ENCODE measurements at regions not wholly inside any gene's neighbourhood (a gene's known extent, or its start where the extent isn't known, plus 50 kb on each side); places are given as distances from the start of the nearest gene placed in this dataset.

DNA sequence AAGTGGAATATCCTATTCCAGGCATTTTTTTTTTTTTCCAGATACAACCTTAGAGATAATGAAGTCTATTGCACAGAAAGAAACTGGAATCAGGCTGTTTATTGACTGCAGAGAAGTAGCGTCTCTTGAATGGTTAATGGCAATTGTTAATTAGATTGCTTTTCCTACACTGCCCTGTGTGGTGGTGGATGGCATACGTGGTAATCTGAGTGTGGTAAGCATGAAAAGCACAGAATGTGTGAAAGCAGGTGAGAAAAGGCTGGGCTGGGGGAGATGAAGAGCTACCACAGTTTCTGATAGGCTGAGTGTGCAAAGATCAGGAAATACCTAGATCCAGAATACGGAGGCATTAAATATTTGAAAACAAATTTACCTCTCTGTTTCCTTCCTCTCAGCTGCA is 486.3 kb upstream of the TBL1XR1 start:
- no peak overlapping the region for H3K27ac ChIP-seq (ENCODE audit: low read length)
- H3K4me1 ChIP-seq (ENCODE audit: control insufficient read depth, insufficient read depth, low read length): no peaks in the 10 kb centered on the region
- no peak overlapping the region for H3K4me3 ChIP-seq (ENCODE audit: low read length)
- no peaks in the 10 kb centered on the region for H3K36me3 ChIP-seq (ENCODE audit: control insufficient read depth, insufficient read depth, low read length)
- no peaks in the 10 kb centered on the region for H3K27me3 ChIP-seq (ENCODE audit: control insufficient read depth, insufficient read depth, low read length)
- no peaks in the 10 kb centered on the region for H3K9me3 ChIP-seq (ENCODE audit: control insufficient read depth, low read depth, low read length)
- no CpG with 5 or more reads among the region's 3 CpGs for WGBS (ENCODE audit: insufficient coverage, low lambda C conversion rate)
- no peak for DNase-seq

GRCh38 chr3:177686671-177687070 is 489.4 kb upstream of the TBL1XR1 start:
- no peak overlapping the region for H3K4me3 ChIP-seq (ENCODE audit: low read length)
- no peaks in the 10 kb centered on the region for H3K4me1 ChIP-seq (ENCODE audit: control insufficient read depth, insufficient read depth, low read length)
- DNase-seq: no peak
- no peaks in the 10 kb centered on the region for H3K27me3 ChIP-seq (ENCODE audit: control insufficient read depth, insufficient read depth, low read length)
- no peaks in the 10 kb centered on the region for H3K36me3 ChIP-seq (ENCODE audit: control insufficient read depth, insufficient read depth, low read length)
- no peaks in the 10 kb centered on the region for H3K9me3 ChIP-seq (ENCODE audit: control insufficient read depth, low read depth, low read length)
- WGBS (ENCODE audit: insufficient coverage, low lambda C conversion rate): no CpG with 5 or more reads among the region's 8 CpGs
- H3K27ac ChIP-seq (ENCODE audit: low read length): no peak overlapping the region

- no peak for DNase-seq
- no peaks in the 10 kb centered on the region for H3K36me3 ChIP-seq (ENCODE audit: control insufficient read depth, insufficient read depth, low read length)
- no peaks in the 10 kb centered on the region for H3K4me1 ChIP-seq (ENCODE audit: control insufficient read depth, insufficient read depth, low read length)
- no peak overlapping the region for H3K4me3 ChIP-seq (ENCODE audit: low read length)
- no peaks in the 10 kb centered on the region for H3K27me3 ChIP-seq (ENCODE audit: control insufficient read depth, insufficient read depth, low read length)
- H3K9me3 ChIP-seq (ENCODE audit: control insufficient read depth, low read depth, low read length): no peaks in the 10 kb centered on the region
- WGBS (ENCODE audit: insufficient coverage, low lambda C conversion rate): no CpG with 5 or more reads among the region's 4 CpGs
- H3K27ac ChIP-seq (ENCODE audit: low read length): no peak overlapping the region
Measured at GRCh38 chr3:177687291-177687690, 490.0 kb upstream of the TBL1XR1 start.

- Histone ChIP-seq H3K4me3 (ENCODE audit: low read length) (no peak overlapping the region), H3K4me1 (ENCODE audit: control insufficient read depth, insufficient read depth, low read length) (no peaks in the 10 kb centered on the region), H3K36me3 (ENCODE audit: control insufficient read depth, insufficient read depth, low read length) (no peaks in the 10 kb centered on the region), H3K9me3 (ENCODE audit: control insufficient read depth, low read depth, low read length) (no peaks in the 10 kb centered on the region), H3K27ac (ENCODE audit: low read length) (no peak overlapping the region), H3K27me3 (ENCODE audit: control insufficient read depth, insufficient read depth, low read length) (no peaks in the 10 kb centered on the region)
- 100% methylated on average over 2 of the region's 5 CpGs for WGBS (ENCODE audit: insufficient coverage, low lambda C conversion rate)
- DNase-seq: no peak
Measured at GRCh38 chr3:177688152-177688551, 490.9 kb upstream of the TBL1XR1 start.

GRCh38 chr3:177689077-177689476 is 491.8 kb upstream of the TBL1XR1 start:
- H3K9me3 ChIP-seq (ENCODE audit: control insufficient read depth, low read depth, low read length): no peaks in the 10 kb centered on the region
- no peaks in the 10 kb centered on the region for H3K36me3 ChIP-seq (ENCODE audit: control insufficient read depth, insufficient read depth, low read length)
- no peak overlapping the region for H3K27ac ChIP-seq (ENCODE audit: low read length)
- DNase-seq: no peak
- 100% methylated on average over 2 of the region's 3 CpGs for WGBS (ENCODE audit: insufficient coverage, low lambda C conversion rate)
- H3K4me1 ChIP-seq (ENCODE audit: control insufficient read depth, insufficient read depth, low read length): no peaks in the 10 kb centered on the region
- H3K4me3 ChIP-seq (ENCODE audit: low read length): no peak overlapping the region
- H3K27me3 ChIP-seq (ENCODE audit: control insufficient read depth, insufficient read depth, low read length): no peaks in the 10 kb centered on the region

- Histone ChIP-seq H3K36me3 (ENCODE audit: control insufficient read depth, insufficient read depth, low read length) (no peaks in the 10 kb centered on the region), H3K27ac (ENCODE audit: low read length) (no peak overlapping the region), H3K9me3 (ENCODE audit: control insufficient read depth, low read depth, low read length) (no peaks in the 10 kb centered on the region), H3K27me3 (ENCODE audit: control insufficient read depth, insufficient read depth, low read length) (no peaks in the 10 kb centered on the region), H3K4me3 (ENCODE audit: low read length) (no peak overlapping the region), H3K4me1 (ENCODE audit: control insufficient read depth, insufficient read depth, low read length) (no peaks in the 10 kb centered on the region)
- no CpG with 5 or more reads among the region's 4 CpGs for WGBS (ENCODE audit: insufficient coverage, low lambda C conversion rate)
- no peak for DNase-seq
Measured at GRCh38 chr3:177689869-177690268, 492.6 kb upstream of the TBL1XR1 start.

GRCh38 chr3:177690306-177690705 is 493.0 kb upstream of the TBL1XR1 start:
- H3K27me3 ChIP-seq (ENCODE audit: control insufficient read depth, insufficient read depth, low read length): no peaks in the 10 kb centered on the region
- no peaks in the 10 kb centered on the region for H3K4me1 ChIP-seq (ENCODE audit: control insufficient read depth, insufficient read depth, low read length)
- 100% methylated on average over 2 of the region's 3 CpGs for WGBS (ENCODE audit: insufficient coverage, low lambda C conversion rate)
- H3K27ac ChIP-seq (ENCODE audit: low read length): no peak overlapping the region
- H3K9me3 ChIP-seq (ENCODE audit: control insufficient read depth, low read depth, low read length): no peaks in the 10 kb centered on the region
- no peaks in the 10 kb centered on the region for H3K36me3 ChIP-seq (ENCODE audit: control insufficient read depth, insufficient read depth, low read length)
- H3K4me3 ChIP-seq (ENCODE audit: low read length): no peak overlapping the region
- DNase-seq: no peak

- Histone ChIP-seq H3K4me3 (ENCODE audit: low read length) (no peak overlapping the region), H3K27ac (ENCODE audit: low read length) (no peak overlapping the region), H3K9me3 (ENCODE audit: control insufficient read depth, low read depth, low read length) (no peaks in the 10 kb centered on the region), H3K36me3 (ENCODE audit: control insufficient read depth, insufficient read depth, low read length) (no peaks in the 10 kb centered on the region), H3K27me3 (ENCODE audit: control insufficient read depth, insufficient read depth, low read length) (no peaks in the 10 kb centered on the region), H3K4me1 (ENCODE audit: control insufficient read depth, insufficient read depth, low read length) (no peaks in the 10 kb centered on the region)
- no CpG with 5 or more reads among the region's 3 CpGs for WGBS (ENCODE audit: insufficient coverage, low lambda C conversion rate)
- no peak for DNase-seq
Measured at GRCh38 chr3:177692304-177692975, 495.2 kb upstream of the TBL1XR1 start.

- Histone ChIP-seq H3K4me3 (ENCODE audit: low read length) (no peak overlapping the region), H3K36me3 (ENCODE audit: control insufficient read depth, insufficient read depth, low read length) (no peaks in the 10 kb centered on the region), H3K27ac (ENCODE audit: low read length) (no peak overlapping the region), H3K4me1 (ENCODE audit: control insufficient read depth, insufficient read depth, low read length) (no peaks in the 10 kb centered on the region), H3K9me3 (ENCODE audit: control insufficient read depth, low read depth, low read length) (no peaks in the 10 kb centered on the region), H3K27me3 (ENCODE audit: control insufficient read depth, insufficient read depth, low read length) (no peaks in the 10 kb centered on the region)
- no CpG with 5 or more reads among the region's 4 CpGs for WGBS (ENCODE audit: insufficient coverage, low lambda C conversion rate)
- no peak for DNase-seq
Measured at GRCh38 chr3:177693616-177694264, 496.5 kb upstream of the TBL1XR1 start.

DNA sequence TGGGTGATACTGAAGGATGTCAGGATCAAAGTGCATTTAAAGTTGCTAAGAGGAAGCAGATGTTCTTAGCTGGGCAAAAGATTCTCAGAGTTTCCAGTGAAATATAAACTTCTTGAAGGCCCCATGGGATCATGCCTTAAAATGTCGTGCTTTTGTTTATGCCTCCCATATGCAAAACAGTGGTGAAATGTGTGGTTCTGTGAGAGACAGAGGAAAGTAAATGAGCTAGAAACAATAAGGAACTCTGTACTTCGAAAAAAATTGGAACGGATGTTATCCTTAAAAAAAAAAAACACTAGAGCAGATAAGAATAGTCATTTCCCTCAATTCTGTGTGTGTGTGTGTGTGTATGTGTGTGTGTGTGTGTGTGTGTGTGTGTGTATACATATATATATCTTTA is 497.0 kb upstream of the TBL1XR1 start:
- no peaks in the 10 kb centered on the region for H3K27me3 ChIP-seq (ENCODE audit: control insufficient read depth, insufficient read depth, low read length)
- no peak overlapping the region for H3K27ac ChIP-seq (ENCODE audit: low read length)
- 0% methylated on average over 3 of the region's 3 CpGs for WGBS (ENCODE audit: insufficient coverage, low lambda C conversion rate)
- no peaks in the 10 kb centered on the region for H3K9me3 ChIP-seq (ENCODE audit: control insufficient read depth, low read depth, low read length)
- no peaks in the 10 kb centered on the region for H3K36me3 ChIP-seq (ENCODE audit: control insufficient read depth, insufficient read depth, low read length)
- peak; percentile 18 to 49 for DNase-seq
- H3K4me1 ChIP-seq (ENCODE audit: control insufficient read depth, insufficient read depth, low read length): no peaks in the 10 kb centered on the region
- no peak overlapping the region for H3K4me3 ChIP-seq (ENCODE audit: low read length)

DNA sequence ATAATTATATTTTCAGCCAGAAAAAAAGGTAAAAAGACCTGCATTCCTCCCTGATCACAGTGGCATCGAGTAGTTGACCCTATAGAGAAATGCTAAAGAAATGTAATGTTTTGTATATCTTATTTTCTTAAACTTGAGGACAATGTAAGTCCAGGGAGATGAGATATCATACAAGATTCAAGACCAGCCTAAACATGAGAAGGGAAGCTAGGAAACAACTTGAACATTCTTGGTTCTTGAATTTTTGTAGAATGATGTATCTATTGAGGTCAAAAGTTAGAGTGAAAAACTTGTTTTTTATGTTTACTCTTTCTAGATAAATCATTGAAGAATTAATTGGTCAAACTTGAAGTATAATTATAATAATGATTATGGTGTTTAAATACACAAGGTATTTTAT is 497.7 kb upstream of the TBL1XR1 start:
- Histone ChIP-seq H3K4me3 (ENCODE audit: low read length) (no peak overlapping the region), H3K27ac (ENCODE audit: low read length) (no peak overlapping the region), H3K9me3 (ENCODE audit: control insufficient read depth, low read depth, low read length) (no peaks in the 10 kb centered on the region), H3K36me3 (ENCODE audit: control insufficient read depth, insufficient read depth, low read length) (no peaks in the 10 kb centered on the region), H3K4me1 (ENCODE audit: control insufficient read depth, insufficient read depth, low read length) (no peaks in the 10 kb centered on the region), H3K27me3 (ENCODE audit: control insufficient read depth, insufficient read depth, low read length) (no peaks in the 10 kb centered on the region)
- DNase-seq: no peak
- WGBS (ENCODE audit: insufficient coverage, low lambda C conversion rate): 88% methylated on average over 1 of the region's 1 CpG

All from large intestine (tissue), 3 donors.